AG04449 (cell line): ENCODE measurements at regions not wholly inside any gene's neighbourhood (a gene's known extent, or its start where the extent isn't known, plus 50 kb on each side); places are given as distances from the start of the nearest gene placed in this dataset.

Experiments used
- CTCF ChIA-PET: fragments of 350-600 bp; formaldehyde crosslinking; extraction: SDS; loops from one replicate; lab custom pipeline; 2021; ENCODE audit warnings: antibody characterized with exemption; lab: Yijun Ruan, JAX
- POLR2A ChIA-PET: fragments of 400-600, 350-600 bp; formaldehyde crosslinking; extraction: SDS; loops from one replicate; lab custom pipeline; 2020; ENCODE audit warnings: antibody characterized with exemption, inconsistent platforms; lab: Yijun Ruan, JAX
- DNase-seq: peaks from one replicate; pipeline ENCODE4 v3.0.0-alpha.2; 2010; ENCODE audit warnings: low read depth, low spot score
- H3K4me3 ChIP-seq: 2 replicates; pipeline ENCODE4 v1.5.1; 2011; ENCODE audit warnings: low read depth, mild to moderate bottlenecking, control low read depth, low read length
- CTCF ChIP-seq: IDR thresholded peaks from one replicate; pipeline ENCODE4 v1.5.1; 2011; ENCODE audit warnings: mild to moderate bottlenecking, moderate library complexity, low read length, control low read depth, inconsistent platforms; ENCODE audit not compliant: insufficient read depth; ENCODE audit errors: missing control alignments

- no peak overlapping the region for H3K4me3 ChIP-seq
- ChIA-PET CTCF (no interaction called here), POLR2A (no interaction called here)
- no peak for DNase-seq
- TF ChIP-seq CTCF, result no peak
Measured at GRCh38 chr18:24631243-24632025, 171.0 kb downstream of the HRH4 start.

- CTCF ChIA-PET, result no interaction called here
Measured at GRCh38 chr18:24632158-24632988, 171.9 kb downstream of the HRH4 start.

GRCh38 chr18:24633121-24633520 lies 172.7 kb downstream of the HRH4 start:
- no peak overlapping the region for H3K4me3 ChIP-seq
- TF ChIP-seq CTCF, result no peak
- POLR2A ChIA-PET, result no interaction called here
- CTCF ChIA-PET, result no interaction called here
- DNase-seq, result no peak

More at GRCh38 chr18:24632158-24632988, 171.9 kb downstream of the HRH4 start:
- TF ChIP-seq CTCF, result no peak
- no peak overlapping the region for H3K4me3 ChIP-seq
- no peak for DNase-seq
- POLR2A ChIA-PET, result no interaction called here

GRCh38 chr18:24649571-24649970 lies 189.1 kb downstream of the HRH4 start:
- CTCF ChIA-PET, result no interaction called here
- no peak for DNase-seq
- POLR2A ChIA-PET, result no interaction called here
- TF ChIP-seq CTCF, result no peak
- H3K4me3 ChIP-seq, result no peak overlapping the region

GRCh38 chr18:24651434-24651833 lies 191.0 kb downstream of the HRH4 start:
- H3K4me3 ChIP-seq, result no peak overlapping the region
- no peak for TF ChIP-seq CTCF
- CTCF ChIA-PET, result no interaction called here
- DNase-seq, result no peak
- POLR2A ChIA-PET, result no interaction called here

- ChIA-PET CTCF (interaction anchor here (0.8 to 1.1 kb wide), 2 partner anchors 167 to 169 kb away, joined by 3 read pairs; no protein-coding TSS in a partner anchor), POLR2A (no interaction called here)
- no peak overlapping the region for H3K4me3 ChIP-seq
- TF ChIP-seq CTCF, result no peak
- no peak for DNase-seq
Measured at GRCh38 chr18:24656050-24656449, 195.6 kb downstream of the HRH4 start.
